ENCODE measurements at regions not wholly inside any gene's neighbourhood (a gene's known extent, or its start where the extent isn't known, plus 50 kb on each side); places are given as distances from the start of the nearest gene placed in this dataset.

- no peaks in the 10 kb centered on the region for H3K4me1 ChIP-seq (ENCODE audit: control insufficient read depth in 3 of 3, insufficient read depth in 3 of 3, low read length in 3 of 3)
- no peaks in the 10 kb centered on the region for H3K9me3 ChIP-seq (ENCODE audit: control insufficient read depth in 3 of 3, low read length in 3 of 3)
- no peak overlapping the region for H3K4me3 ChIP-seq (ENCODE audit: low read length in 3 of 3)
- no peak overlapping the region for H3K9ac ChIP-seq (ENCODE audit: low read depth in 1 of 3, low read length in 3 of 3)
- no peaks in the 10 kb centered on the region for H3K36me3 ChIP-seq (ENCODE audit: control insufficient read depth in 3 of 3, insufficient read depth in 3 of 3, low read length in 3 of 3)
- H3K27me3 ChIP-seq (ENCODE audit: control insufficient read depth in 3 of 3, insufficient read depth in 3 of 3, low read length in 3 of 3), result no peaks in the 10 kb centered on the region
- H3K27ac ChIP-seq (ENCODE audit: low read depth, low read length), result no peak overlapping the region
Observed at GRCh38 chr7:28301148-28301641, 111.1 kb upstream of the CREB5 start.

GRCh38 chr7:28304290-28304689, 108.0 kb upstream of the CREB5 start:
- no peak overlapping the region for H3K4me3 ChIP-seq (ENCODE audit: low read length in 3 of 3)
- H3K27ac ChIP-seq (ENCODE audit: low read depth, low read length), result no peak overlapping the region
- H3K9ac ChIP-seq (ENCODE audit: low read depth in 1 of 3, low read length in 3 of 3), result no peak overlapping the region
- no peaks in the 10 kb centered on the region for H3K36me3 ChIP-seq (ENCODE audit: control insufficient read depth in 3 of 3, insufficient read depth in 3 of 3, low read length in 3 of 3)
- H3K9me3 ChIP-seq (ENCODE audit: control insufficient read depth in 3 of 3, low read length in 3 of 3), result no peaks in the 10 kb centered on the region
- no peaks in the 10 kb centered on the region for H3K4me1 ChIP-seq (ENCODE audit: control insufficient read depth in 3 of 3, insufficient read depth in 3 of 3, low read length in 3 of 3)
- no peaks in the 10 kb centered on the region for H3K27me3 ChIP-seq (ENCODE audit: control insufficient read depth in 3 of 3, insufficient read depth in 3 of 3, low read length in 3 of 3)

- Histone ChIP-seq H3K4me3 (ENCODE audit: low read length in 3 of 3) (no peak overlapping the region), H3K9ac (ENCODE audit: low read depth in 1 of 3, low read length in 3 of 3) (no peak overlapping the region), H3K27ac (ENCODE audit: low read depth, low read length) (no peak overlapping the region), H3K9me3 (ENCODE audit: control insufficient read depth in 3 of 3, low read length in 3 of 3) (no peaks in the 10 kb centered on the region), H3K36me3 (ENCODE audit: control insufficient read depth in 3 of 3, insufficient read depth in 3 of 3, low read length in 3 of 3) (no peaks in the 10 kb centered on the region), H3K4me1 (ENCODE audit: control insufficient read depth in 3 of 3, insufficient read depth in 3 of 3, low read length in 3 of 3) (no peaks in the 10 kb centered on the region), H3K27me3 (ENCODE audit: control insufficient read depth in 3 of 3, insufficient read depth in 3 of 3, low read length in 3 of 3) (peaks cover 0 to 23% (median 9%) of the 10 kb centered on the region in 3 donors)
Observed at GRCh38 chr7:28309704-28310459, 102.4 kb upstream of the CREB5 start.

- Histone ChIP-seq H3K4me1 (ENCODE audit: control insufficient read depth in 3 of 3, insufficient read depth in 3 of 3, low read length in 3 of 3) (peaks cover 0 to 4% (median 0%) of the 10 kb centered on the region in 3 donors), H3K4me3 (ENCODE audit: low read length in 3 of 3) (no peak overlapping the region)
Observed at GRCh38 chr7:28310460-28310848, 101.9 kb upstream of the CREB5 start.

GRCh38 chr7:28311670-28312069, 100.6 kb upstream of the CREB5 start:
- peaks cover 7 to 33% (median 20%) of the 10 kb centered on the region in 3 donors for H3K27me3 ChIP-seq (ENCODE audit: control insufficient read depth in 3 of 3, insufficient read depth in 3 of 3, low read length in 3 of 3)
- H3K4me3 ChIP-seq (ENCODE audit: low read length in 3 of 3), result no peak overlapping the region
- no peaks in the 10 kb centered on the region for H3K9me3 ChIP-seq (ENCODE audit: control insufficient read depth in 3 of 3, low read length in 3 of 3)

More at GRCh38 chr7:28310460-28310848, 101.9 kb upstream of the CREB5 start:
- Histone ChIP-seq H3K27ac (ENCODE audit: low read depth, low read length) (no peak overlapping the region), H3K27me3 (ENCODE audit: control insufficient read depth in 3 of 3, insufficient read depth in 3 of 3, low read length in 3 of 3) (peaks cover 5 to 27% (median 14%) of the 10 kb centered on the region in 3 donors), H3K36me3 (ENCODE audit: control insufficient read depth in 3 of 3, insufficient read depth in 3 of 3, low read length in 3 of 3) (no peaks in the 10 kb centered on the region), H3K9me3 (ENCODE audit: control insufficient read depth in 3 of 3, low read length in 3 of 3) (no peaks in the 10 kb centered on the region), H3K9ac (ENCODE audit: low read depth in 1 of 3, low read length in 3 of 3) (no peak overlapping the region)

GRCh38 chr7:28312948-28313347, 99.4 kb upstream of the CREB5 start:
- no peaks in the 10 kb centered on the region for H3K36me3 ChIP-seq (ENCODE audit: control insufficient read depth in 3 of 3, insufficient read depth in 3 of 3, low read length in 3 of 3)
- peaks cover 0 to 7% (median 0%) of the 10 kb centered on the region in 3 donors for H3K4me1 ChIP-seq (ENCODE audit: control insufficient read depth in 3 of 3, insufficient read depth in 3 of 3, low read length in 3 of 3)
- peaks cover 7 to 39% (median 20%) of the 10 kb centered on the region in 3 donors for H3K27me3 ChIP-seq (ENCODE audit: control insufficient read depth in 3 of 3, insufficient read depth in 3 of 3, low read length in 3 of 3)
- H3K4me3 ChIP-seq (ENCODE audit: low read length in 3 of 3), result no peak overlapping the region
- H3K9me3 ChIP-seq (ENCODE audit: control insufficient read depth in 3 of 3, low read length in 3 of 3), result no peaks in the 10 kb centered on the region
- H3K9ac ChIP-seq (ENCODE audit: low read depth in 1 of 3, low read length in 3 of 3), result no peak overlapping the region
- no peak overlapping the region for H3K27ac ChIP-seq (ENCODE audit: low read depth, low read length)

More at GRCh38 chr7:28311670-28312069, 100.6 kb upstream of the CREB5 start:
- Histone ChIP-seq H3K4me1 (ENCODE audit: control insufficient read depth in 3 of 3, insufficient read depth in 3 of 3, low read length in 3 of 3) (peaks cover 0 to 7% (median 0%) of the 10 kb centered on the region in 3 donors), H3K27ac (ENCODE audit: low read depth, low read length) (no peak overlapping the region), H3K9ac (ENCODE audit: low read depth in 1 of 3, low read length in 3 of 3) (no peak overlapping the region), H3K36me3 (ENCODE audit: control insufficient read depth in 3 of 3, insufficient read depth in 3 of 3, low read length in 3 of 3) (no peaks in the 10 kb centered on the region)

- no peaks in the 10 kb centered on the region for H3K9me3 ChIP-seq (ENCODE audit: control insufficient read depth in 3 of 3, low read length in 3 of 3)
- peaks cover 7 to 39% (median 20%) of the 10 kb centered on the region in 3 donors for H3K27me3 ChIP-seq (ENCODE audit: control insufficient read depth in 3 of 3, insufficient read depth in 3 of 3, low read length in 3 of 3)
- H3K9ac ChIP-seq (ENCODE audit: low read depth in 1 of 3, low read length in 3 of 3), result no peak overlapping the region
- H3K27ac ChIP-seq (ENCODE audit: low read depth, low read length), result no peak overlapping the region
- H3K4me3 ChIP-seq (ENCODE audit: low read length in 3 of 3), result no peak overlapping the region
- H3K36me3 ChIP-seq (ENCODE audit: control insufficient read depth in 3 of 3, insufficient read depth in 3 of 3, low read length in 3 of 3), result no peaks in the 10 kb centered on the region
- H3K4me1 ChIP-seq (ENCODE audit: control insufficient read depth in 3 of 3, insufficient read depth in 3 of 3, low read length in 3 of 3), result peaks cover 0 to 7% (median 0%) of the 10 kb centered on the region in 3 donors
Observed at GRCh38 chr7:28314841-28315240, 97.5 kb upstream of the CREB5 start.

GRCh38 chr7:28315565-28316410, 96.5 kb upstream of the CREB5 start:
- Histone ChIP-seq H3K27ac (ENCODE audit: low read depth, low read length) (no peak overlapping the region), H3K9me3 (ENCODE audit: control insufficient read depth in 3 of 3, low read length in 3 of 3) (no peaks in the 10 kb centered on the region), H3K4me3 (ENCODE audit: low read length in 3 of 3) (peak overlapping the region in 1 of 3 donors; percentile 9), H3K36me3 (ENCODE audit: control insufficient read depth in 3 of 3, insufficient read depth in 3 of 3, low read length in 3 of 3) (no peaks in the 10 kb centered on the region), H3K27me3 (ENCODE audit: control insufficient read depth in 3 of 3, insufficient read depth in 3 of 3, low read length in 3 of 3) (peaks cover 7 to 39% (median 20%) of the 10 kb centered on the region in 3 donors), H3K4me1 (ENCODE audit: control insufficient read depth in 3 of 3, insufficient read depth in 3 of 3, low read length in 3 of 3) (peaks cover 0 to 7% (median 0%) of the 10 kb centered on the region in 3 donors), H3K9ac (ENCODE audit: low read depth in 1 of 3, low read length in 3 of 3) (no peak overlapping the region)

- Histone ChIP-seq H3K27me3 (ENCODE audit: control insufficient read depth in 3 of 3, insufficient read depth in 3 of 3, low read length in 3 of 3) (peaks cover 7 to 36% (median 20%) of the 10 kb centered on the region in 3 donors), H3K36me3 (ENCODE audit: control insufficient read depth in 3 of 3, insufficient read depth in 3 of 3, low read length in 3 of 3) (no peaks in the 10 kb centered on the region), H3K4me1 (ENCODE audit: control insufficient read depth in 3 of 3, insufficient read depth in 3 of 3, low read length in 3 of 3) (peaks cover 0 to 7% (median 0%) of the 10 kb centered on the region in 3 donors), H3K4me3 (ENCODE audit: low read length in 3 of 3) (no peak overlapping the region), H3K9ac (ENCODE audit: low read depth in 1 of 3, low read length in 3 of 3) (no peak overlapping the region), H3K27ac (ENCODE audit: low read depth, low read length) (no peak overlapping the region), H3K9me3 (ENCODE audit: control insufficient read depth in 3 of 3, low read length in 3 of 3) (no peaks in the 10 kb centered on the region)
Observed at GRCh38 chr7:28316489-28316888, 95.8 kb upstream of the CREB5 start.

Measured in skeletal muscle tissue (tissue), 3 donors.